Frontal cortex (tissue), 3 donors: ENCODE measurements at regions not wholly inside any gene's neighbourhood (a gene's known extent, or its start where the extent isn't known, plus 50 kb on each side); places are given as distances from the start of the nearest gene placed in this dataset.
"Not testable (repeated sequence)": the region's sequence is repeated elsewhere in the genome, so short reads cannot be mapped to it uniquely, and the experiment has no call there.

ENCODE experiments used
- DNase-seq, 2 donors: peaks; one replicate each; pipeline ENCODE4 v3.0.0; 2012; ENCODE audit warnings: low spot score in 2 of 2
- FAIRE-seq: peaks from 2 replicates; lab custom pipeline; 2012; peaks lifted over from hg19 to GRCh38; lab: Jason Lieb, UNC
- donor health status: control.
- donor health status: control.
- donor health status: control.

- FAIRE-seq (no peak), DNase-seq (no peak)
These were observed 79.2 kb upstream of the CEP126 start for GRCh38 chr11:101835506-101836063.

GRCh38 chr11:101830475-101830874 is 84.3 kb upstream of the CEP126 start:
- not testable (repeated sequence) for DNase-seq, FAIRE-seq

- DNase-seq = no peak
- FAIRE-seq = no peak
These were observed 89.3 kb upstream of the CEP126 start for GRCh38 chr11:101825531-101825930.

GRCh38 chr11:101817581-101817980 is 97.2 kb upstream of the CEP126 start:
- DNase-seq = no peak
- no peak for FAIRE-seq

GRCh38 chr11:101816613-101817012 is 98.2 kb upstream of the CEP126 start:
- FAIRE-seq = no peak

GRCh38 chr11:101812546-101812945 is 102.3 kb upstream of the CEP126 start:
- FAIRE-seq (no peak), DNase-seq (no peak)

More at GRCh38 chr11:101816613-101817012, 98.2 kb upstream of the CEP126 start:
- no peak for DNase-seq

- no peak for DNase-seq
- no peak for FAIRE-seq
These were observed 104.3 kb upstream of the CEP126 start for GRCh38 chr11:101810546-101810945.

- DNase-seq = no peak
- FAIRE-seq = no peak
These were observed 107.3 kb upstream of the CEP126 start for GRCh38 chr11:101807531-101807930.

- FAIRE-seq = no peak
These were observed 111.2 kb upstream of the CEP126 start for GRCh38 chr11:101803651-101804050.

GRCh38 chr11:101797335-101797734 is 117.5 kb upstream of the CEP126 start:
- DNase-seq (no peak), FAIRE-seq (no peak)

More at GRCh38 chr11:101803651-101804050, 111.2 kb upstream of the CEP126 start:
- DNase-seq = no peak

GRCh38 chr11:101792814-101793213 is 122.0 kb upstream of the CEP126 start:
- DNase-seq = no peak
- no peak for FAIRE-seq

GRCh38 chr11:101786916-101787315 is 127.9 kb upstream of the CEP126 start:
- DNase-seq (no peak), FAIRE-seq (no peak)

- DNase-seq (no peak), FAIRE-seq (no peak)
These were observed 128.4 kb upstream of the CEP126 start for GRCh38 chr11:101786421-101786820.

GRCh38 chr11:101779167-101779566 is 135.6 kb upstream of the CEP126 start:
- DNase-seq, FAIRE-seq: not testable (repeated sequence)

- DNase-seq (no peak), FAIRE-seq (no peak)
These were observed 137.3 kb upstream of the CEP126 start for GRCh38 chr11:101777476-101777875.

GRCh38 chr11:101775033-101775432 is 139.8 kb upstream of the CEP126 start:
- FAIRE-seq (no peak), DNase-seq (no peak)

GRCh38 chr11:101770648-101771047 is 144.2 kb upstream of the CEP126 start:
- no peak for DNase-seq
- FAIRE-seq = no peak

- DNase-seq = no peak
- no peak for FAIRE-seq
These were observed 148.9 kb upstream of the CEP126 start for GRCh38 chr11:101765932-101766331.

GRCh38 chr11:101759771-101760450 is 154.9 kb upstream of the CEP126 start:
- DNase-seq (no peak), FAIRE-seq (no peak)

- FAIRE-seq = no peak
- no peak for DNase-seq
These were observed 157.1 kb upstream of the CEP126 start for GRCh38 chr11:101757741-101758140.

GRCh38 chr11:101748572-101749344 is 165.0 kb upstream of the TRPC6 start:
- FAIRE-seq (no peak), DNase-seq (no peak)
